NB4 (cell line): ENCODE measurements at regions not wholly inside any gene's neighbourhood (a gene's known extent, or its start where the extent isn't known, plus 50 kb on each side); places are given as distances from the start of the nearest gene placed in this dataset.

Source experiments
- CTCF ChIP-seq: IDR thresholded peaks from one replicate; pipeline ENCODE4 v1.5.1; 2012; ENCODE audit warnings: low read depth, low read length
- POLR2A ChIP-seq: IDR thresholded peaks from 2 replicates; pipeline ENCODE4 v1.6.1; 2011; ENCODE audit warnings: mild to moderate bottlenecking; ENCODE audit not compliant: insufficient read length; ENCODE audit errors: extremely low read depth

- no peak for TF ChIP-seq CTCF
- TF ChIP-seq POLR2A: no peak
Observed at GRCh38 chr11:42422090-42422489, 889.7 kb upstream of the API5 start.
